ENCODE measurements at regions not wholly inside any gene's neighbourhood (a gene's known extent, or its start where the extent isn't known, plus 50 kb on each side); places are given as distances from the start of the nearest gene placed in this dataset.

DNA sequence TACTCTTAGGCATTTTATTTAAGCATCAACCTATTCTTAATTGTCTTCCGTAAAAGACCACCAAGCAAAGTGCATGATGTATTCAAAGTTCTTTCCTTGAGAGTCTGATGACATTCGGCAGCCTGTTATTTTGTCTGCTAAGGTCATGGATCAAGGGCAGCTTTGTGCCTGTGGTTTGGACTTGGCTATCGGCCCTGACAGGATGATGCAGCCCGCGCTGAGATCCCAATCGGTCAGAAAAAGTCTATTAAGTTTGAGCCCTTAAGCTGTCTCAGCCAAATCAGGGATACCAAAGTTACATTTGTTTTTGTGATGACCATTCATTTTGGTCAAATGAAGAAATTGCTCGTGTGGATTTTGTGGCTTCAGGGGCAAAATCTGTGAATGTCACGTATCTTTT lies 718.9 kb upstream of the FANCL start:
- H3K18ac ChIP-seq (ENCODE audit: extremely low read depth, low read length) = no peak overlapping the region
- ChIA-PET CTCF (ENCODE audit: partially characterized antibody) (interaction anchor here (1.1 to 1.5 kb wide), 4 partner anchors 8 to 20 kb away, joined by 3 to 4 read pairs (median 4); no protein-coding TSS in a partner anchor), POLR2A (ENCODE audit: partially characterized antibody) (interaction anchor here (0.7 kb wide), 1 partner anchor 12 kb away, joined by 3 read pairs; no protein-coding TSS in a partner anchor)
- TF ChIP-seq, protein P1, sequence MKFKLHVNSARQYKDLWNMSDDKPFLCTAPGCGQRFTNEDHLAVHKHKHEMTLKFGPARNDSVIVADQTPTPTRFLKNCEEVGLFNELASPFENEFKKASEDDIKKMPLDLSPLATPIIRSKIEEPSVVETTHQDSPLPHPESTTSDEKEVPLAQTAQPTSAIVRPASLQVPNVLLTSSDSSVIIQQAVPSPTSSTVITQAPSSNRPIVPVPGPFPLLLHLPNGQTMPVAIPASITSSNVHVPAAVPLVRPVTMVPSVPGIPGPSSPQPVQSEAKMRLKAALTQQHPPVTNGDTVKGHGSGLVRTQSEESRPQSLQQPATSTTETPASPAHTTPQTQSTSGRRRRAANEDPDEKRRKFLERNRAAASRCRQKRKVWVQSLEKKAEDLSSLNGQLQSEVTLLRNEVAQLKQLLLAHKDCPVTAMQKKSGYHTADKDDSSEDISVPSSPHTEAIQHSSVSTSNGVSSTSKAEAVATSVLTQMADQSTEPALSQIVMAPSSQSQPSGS (IDR thresholded peaks at IDR 0.05; ENCODE audit: low read length) = no peak
- TF ChIP-seq, protein P2, sequence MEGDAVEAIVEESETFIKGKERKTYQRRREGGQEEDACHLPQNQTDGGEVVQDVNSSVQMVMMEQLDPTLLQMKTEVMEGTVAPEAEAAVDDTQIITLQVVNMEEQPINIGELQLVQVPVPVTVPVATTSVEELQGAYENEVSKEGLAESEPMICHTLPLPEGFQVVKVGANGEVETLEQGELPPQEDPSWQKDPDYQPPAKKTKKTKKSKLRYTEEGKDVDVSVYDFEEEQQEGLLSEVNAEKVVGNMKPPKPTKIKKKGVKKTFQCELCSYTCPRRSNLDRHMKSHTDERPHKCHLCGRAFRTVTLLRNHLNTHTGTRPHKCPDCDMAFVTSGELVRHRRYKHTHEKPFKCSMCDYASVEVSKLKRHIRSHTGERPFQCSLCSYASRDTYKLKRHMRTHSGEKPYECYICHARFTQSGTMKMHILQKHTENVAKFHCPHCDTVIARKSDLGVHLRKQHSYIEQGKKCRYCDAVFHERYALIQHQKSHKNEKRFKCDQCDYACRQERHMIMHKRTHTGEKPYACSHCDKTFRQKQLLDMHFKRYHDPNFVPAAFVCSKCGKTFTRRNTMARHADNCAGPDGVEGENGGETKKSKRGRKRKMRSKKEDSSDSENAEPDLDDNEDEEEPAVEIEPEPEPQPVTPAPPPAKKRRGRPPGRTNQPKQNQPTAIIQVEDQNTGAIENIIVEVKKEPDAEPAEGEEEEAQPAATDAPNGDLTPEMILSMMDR (IDR thresholded peaks at IDR 0.05; ENCODE audit: control extremely low read depth in 1 of 3, insufficient read depth in 1 of 3, low read depth in 1 of 3, low read length in 3 of 3) = no peak
- TF ChIP-seq POLR2AphosphoS5 (IDR thresholded peaks at IDR 0.05; ENCODE audit: low read depth, low read length) = no peak
- TF ChIP-seq TAF1 (IDR thresholded peaks at IDR 0.05; ENCODE audit: low read depth, low read length) = no peak
- no peak for TF ChIP-seq BCL11A (IDR thresholded peaks at IDR 0.05; ENCODE audit: low read depth in 2 of 2, low read length in 2 of 2)
- no peak for TF ChIP-seq RAD21 (IDR thresholded peaks at IDR 0.05 in 1 of 2, conservative IDR thresholded peaks at IDR 0.05 in 1 of 2; ENCODE audit: low read depth in 2 of 2, low read length in 2 of 2)
- TF ChIP-seq KDM5A (IDR thresholded peaks at IDR 0.05; ENCODE audit: low read length) = no peak
- TF ChIP-seq FOSL1 (IDR thresholded peaks at IDR 0.05; ENCODE audit: insufficient read depth, low read depth, low read length) = no peak
- TF ChIP-seq EGR1 (IDR thresholded peaks at IDR 0.05; ENCODE audit: borderline replicate concordance, low read depth, low read length) = no peak
- no peak for TF ChIP-seq CREB1 (IDR thresholded peaks at IDR 0.05)
- TF ChIP-seq CHD2 (IDR thresholded peaks at IDR 0.05; ENCODE audit: low read length) = no peak

More for the DNA sequence above, 718.9 kb upstream of the FANCL start:
- H3K36me3 ChIP-seq (ENCODE audit: control insufficient read depth in 2 of 4, insufficient read depth in 4 of 4, low read length in 3 of 4) = no peaks in the 10 kb centered on the region
- H3K9me3 ChIP-seq (ENCODE audit: insufficient read depth in 2 of 2, low read depth in 1 of 2, low read length in 1 of 2) = no peaks in the 10 kb centered on the region
- no peak overlapping the region for H4K5ac ChIP-seq (ENCODE audit: insufficient read length, low read depth, low read length)
- no peaks in the 10 kb centered on the region for H3K79me2 ChIP-seq (ENCODE audit: control insufficient read depth in 1 of 2, insufficient read depth in 2 of 2, low read length in 2 of 2)
- H2BK20ac ChIP-seq (ENCODE audit: low read length) = no peak overlapping the region
- H4K91ac ChIP-seq (replicated peaks; ENCODE audit: insufficient read length, low read length) = no peak overlapping the region
- H2BK5ac ChIP-seq (ENCODE audit: low read depth, low read length) = no peak overlapping the region
- H3K9ac ChIP-seq (replicated peaks in 1 of 4; ENCODE audit: extremely low read depth in 1 of 4, low read depth in 3 of 4, low read length in 3 of 4) = no peak overlapping the region
- H3K56ac ChIP-seq (replicated peaks; ENCODE audit: insufficient read length, low read depth, low read length) = no peak overlapping the region
- no peak overlapping the region for H2BK15ac ChIP-seq (ENCODE audit: low read length)
- no peak overlapping the region for H3K14ac ChIP-seq (ENCODE audit: insufficient read length)
- no peak overlapping the region for H3K4me3 ChIP-seq (ENCODE audit: extremely low read depth in 1 of 4, insufficient read depth in 2 of 4, low read depth in 3 of 4, low read length in 4 of 4)
- 90% methylated on average over 8 of the region's 8 CpGs; no CpG with 5 or more reads in 1 of the 2 experiments for WGBS, 2 experiments (ENCODE audit: extremely low coverage in 1 of 2, insufficient coverage in 1 of 2, insufficient read length in 1 of 2, insufficient replicate concordance in 2 of 2, low coverage in 1 of 2, low lambda C conversion rate in 2 of 2, missing lambda C conversion rate in 1 of 2)
- H2AFZ ChIP-seq (ENCODE audit: low read length) = no peak overlapping the region
- FAIRE-seq (no peak), DNase-seq (ENCODE audit: low read depth in 1 of 2, low spot score in 2 of 2) (no peak)
- peaks cover 3 to 6% (median 6%) of the 10 kb centered on the region in 4 experiments; a peak in 6 of 7 replicates for H3K4me1 ChIP-seq (replicated peaks in 1 of 4; ENCODE audit: control insufficient read depth in 3 of 4, insufficient read depth in 4 of 4, low read length in 3 of 4)
- no peak overlapping the region for H3K4me2 ChIP-seq (ENCODE audit: insufficient read depth in 1 of 2, low read depth in 2 of 2, low read length in 2 of 2)
- H3K4ac ChIP-seq (replicated peaks; ENCODE audit: insufficient read length, low read depth, low read length) = no peak overlapping the region
- no peak overlapping the region for H2BK12ac ChIP-seq (ENCODE audit: low read depth, low read length)
- H3K27ac ChIP-seq (ENCODE audit: low read depth, low read length) = no peak overlapping the region
- no peaks in the 10 kb centered on the region for H3K79me1 ChIP-seq (ENCODE audit: low read depth, low read length)
- no peaks in the 10 kb centered on the region for H4K20me1 ChIP-seq (replicated peaks in 1 of 2; ENCODE audit: control insufficient read depth in 1 of 2, insufficient read depth in 2 of 2, low read length in 2 of 2)
- H3K23me2 ChIP-seq (ENCODE audit: low read depth, low read length) = no peaks in the 10 kb centered on the region
- no peak overlapping the region for H3K23ac ChIP-seq (ENCODE audit: insufficient read length)
- H2AK5ac ChIP-seq (ENCODE audit: low read depth, low read length) = no peak overlapping the region
- H4K8ac ChIP-seq (ENCODE audit: extremely low read depth, insufficient read depth, low read length) = no peak overlapping the region
- H2BK120ac ChIP-seq (replicated peaks; ENCODE audit: low read depth, low read length) = no peak overlapping the region
- H3K27me3 ChIP-seq (replicated peaks in 1 of 4; ENCODE audit: control insufficient read depth in 3 of 4, extremely low read depth in 1 of 4, insufficient read depth in 3 of 4, low read length in 3 of 4) = no peaks in the 10 kb centered on the region
